ENCODE measurements at regions not wholly inside any gene's neighbourhood (a gene's known extent, or its start where the extent isn't known, plus 50 kb on each side); places are given as distances from the start of the nearest gene placed in this dataset.

GRCh38 chr15:52856286-52856685, 66.2 kb upstream of the ONECUT1 start:
- H3K27me3 ChIP-seq (ENCODE audit: control insufficient read depth in 2 of 2, insufficient read depth in 2 of 2, low read length in 2 of 2): no peaks in the 10 kb centered on the region
- no peak for FAIRE-seq
- H3K9me3 ChIP-seq (replicated peaks; ENCODE audit: control insufficient read depth, insufficient read depth, low read depth, low read length): no peaks in the 10 kb centered on the region
- no peak overlapping the region for H3K4me2 ChIP-seq (ENCODE audit: insufficient read depth, low read length)
- H3K9ac ChIP-seq (ENCODE audit: insufficient read depth in 1 of 2, low read depth in 2 of 2, low read length in 2 of 2): no peak overlapping the region
- H3K79me2 ChIP-seq (ENCODE audit: control insufficient read depth, insufficient read depth, low read length): no peaks in the 10 kb centered on the region
- in situ Hi-C loops (cut with MboI): no loop called here
- BruUV-seq (replicated peaks): no TSS peak
- CTCF ChIA-PET (ENCODE audit: low intra/inter-chr PET ratio): no interaction called here
- H3K4me3 ChIP-seq: no peak overlapping the region
- no peaks in the 10 kb centered on the region for H3K36me3 ChIP-seq (ENCODE audit: control insufficient read depth, insufficient read depth, low read length)
- no peak overlapping the region for H2AFZ ChIP-seq (ENCODE audit: low read depth, low read length)
- no peak for ATAC-seq
- H4K20me1 ChIP-seq (replicated peaks; ENCODE audit: control insufficient read depth, insufficient read depth, low read length): no peaks in the 10 kb centered on the region
- intact Hi-C loops (cut with micrococcal nuclease): no loop called here
- no peak for DNase-seq (ENCODE audit: extremely low read depth in 1 of 4, low spot score in 3 of 4)
- POLR2A ChIA-PET: no interaction called here
- H3K4me1 ChIP-seq (replicated peaks in 1 of 2; ENCODE audit: control insufficient read depth in 2 of 2, insufficient read depth in 2 of 2, low read length in 2 of 2): no peaks in the 10 kb centered on the region
- 0% methylated on average over 1 of the region's 1 CpG for WGBS (ENCODE audit: insufficient coverage, low coverage, missing lambda C conversion rate)
- H3K27ac ChIP-seq (ENCODE audit: extremely low read depth, low read depth, low read length): no peak overlapping the region
- H3K9me1 ChIP-seq (ENCODE audit: control insufficient read depth, insufficient read depth, low read length): no peaks in the 10 kb centered on the region
- no peak for TF ChIP-seq ZNF764 (CRISPR knock-in tag; IDR thresholded peaks at IDR 0.05; ENCODE audit: low read depth)
- TF ChIP-seq KAT8 (IDR thresholded peaks at IDR 0.05; ENCODE audit: low read depth): no peak
- no peak for TF ChIP-seq ATF2 (CRISPR knock-in tag; IDR thresholded peaks at IDR 0.05)
- TF ChIP-seq YY1 (IDR thresholded peaks at IDR 0.05; ENCODE audit: borderline replicate concordance in 1 of 3, control insufficient read depth in 1 of 3, extremely low read depth in 1 of 3, insufficient read depth in 3 of 3, insufficient read length in 1 of 3, insufficient replicate concordance in 2 of 3, low read depth in 1 of 3, low read length in 2 of 3): no peak
- TF ChIP-seq RERE (CRISPR knock-in tag; IDR thresholded peaks at IDR 0.05; ENCODE audit: borderline replicate concordance): no peak
- no peak for TF ChIP-seq DDX20 (tag; IDR thresholded peaks at IDR 0.05; ENCODE audit: low read depth)
- no peak for TF ChIP-seq ZNF274 (IDR thresholded peaks at IDR 0.05; ENCODE audit: borderline replicate concordance, low read depth, low read length)
- no peak for TF ChIP-seq CAMTA2 (CRISPR knock-in tag; conservative IDR thresholded peaks at IDR 0.05)
- no peak for TF ChIP-seq BRD9 (IDR thresholded peaks at IDR 0.05; ENCODE audit: low read depth, partially characterized antibody)
- no peak for TF ChIP-seq PURB (CRISPR knock-in tag; IDR thresholded peaks at IDR 0.05; ENCODE audit: low read depth)
- no peak for TF ChIP-seq SIRT6 (IDR thresholded peaks at IDR 0.05; ENCODE audit: low read depth, low read length)
- TF ChIP-seq KHSRP (IDR thresholded peaks at IDR 0.05): no peak
- TF ChIP-seq ZBTB33 (CRISPR knock-in tag; IDR thresholded peaks at IDR 0.05): no peak
